Activated naive CD8-positive, alpha-beta T cell treated with anti-CD3 and anti-CD28 coated beads, Interleukin-2, amount 10 ng/mL, durations not matched to agents 7 days and 5 days (primary cell): ENCODE measurements at regions not wholly inside any gene's neighbourhood (a gene's known extent, or its start where the extent isn't known, plus 50 kb on each side); places are given as distances from the start of the nearest gene placed in this dataset.
"Not testable (repeated sequence)": the region's sequence is repeated elsewhere in the genome, so short reads cannot be mapped to it uniquely, and the experiment has no call there.

Experiments used
- ATAC-seq: fragments of 150-1000 bp; cut with Tn5 transposase; one replicate; pipeline ENCODE4 v1.10.0; 2021; ENCODE audit warnings: low read depth, moderate library complexity
- POLR2A ChIA-PET: fragments of 350-600 bp; sonication (Branson Sonifier 250); formaldehyde crosslinking; loops from one replicate; lab custom pipeline; 2021; ENCODE audit warnings: antibody characterized with exemption; lab: Charles Lee
- DNase-seq: peaks from one replicate; pipeline ENCODE4 v3.0.0; 2021
- H3K27ac Mint-ChIP-seq: one replicate; pipeline ENCODE4 v1.8.0; 2022; ENCODE audit warnings: mild to moderate bottlenecking, mixed read lengths
- H3K27me3 Mint-ChIP-seq: one replicate; pipeline ENCODE4 v1.8.0; 2022; ENCODE audit warnings: mild to moderate bottlenecking, moderate library complexity, mixed read lengths
- H3K36me3 Mint-ChIP-seq: one replicate; pipeline ENCODE4 v1.8.0; 2021; ENCODE audit warnings: mild to moderate bottlenecking, mixed read lengths
- H3K4me1 Mint-ChIP-seq: one replicate; pipeline ENCODE4 v1.8.0; 2021; ENCODE audit warnings: mixed read lengths
- H3K4me3 Mint-ChIP-seq: one replicate; pipeline ENCODE4 v1.8.0; 2022; ENCODE audit warnings: mild to moderate bottlenecking, moderate library complexity, mixed read lengths
- H3K9me3 Mint-ChIP-seq: one replicate; pipeline ENCODE4 v1.8.0; 2021; ENCODE audit warnings: mixed read lengths

DNA sequence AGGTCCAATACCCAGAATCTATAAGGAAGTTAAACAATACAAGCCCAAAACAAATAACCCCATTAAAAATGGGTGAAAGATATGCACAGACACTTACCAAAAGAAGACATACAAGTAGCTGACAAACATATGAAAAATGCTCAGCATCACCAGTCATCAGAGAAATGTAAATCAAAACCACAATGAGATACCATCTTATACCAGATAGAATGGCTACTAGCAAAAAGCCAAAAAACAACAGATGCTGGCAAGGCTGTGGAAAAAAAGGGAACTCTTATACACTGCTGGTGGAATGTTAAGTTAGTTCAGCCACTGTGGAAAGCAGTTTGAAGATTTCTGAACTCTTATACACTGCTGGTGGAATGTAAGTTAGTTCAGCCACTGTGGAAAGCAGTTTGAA, 331.1 kb downstream of the KIF20B start:
- H3K27ac Mint-ChIP-seq = no peak overlapping the region
- no peaks in the 10 kb centered on the region for H3K36me3 Mint-ChIP-seq
- H3K4me3 Mint-ChIP-seq = no peak overlapping the region
- ATAC-seq = no peak
- H3K9me3 Mint-ChIP-seq = peaks cover 3% of the 10 kb centered on the region
- H3K4me1 Mint-ChIP-seq = no peaks in the 10 kb centered on the region
- POLR2A ChIA-PET = no interaction called here
- H3K27me3 Mint-ChIP-seq = no peaks in the 10 kb centered on the region
- no peak for DNase-seq

DNA sequence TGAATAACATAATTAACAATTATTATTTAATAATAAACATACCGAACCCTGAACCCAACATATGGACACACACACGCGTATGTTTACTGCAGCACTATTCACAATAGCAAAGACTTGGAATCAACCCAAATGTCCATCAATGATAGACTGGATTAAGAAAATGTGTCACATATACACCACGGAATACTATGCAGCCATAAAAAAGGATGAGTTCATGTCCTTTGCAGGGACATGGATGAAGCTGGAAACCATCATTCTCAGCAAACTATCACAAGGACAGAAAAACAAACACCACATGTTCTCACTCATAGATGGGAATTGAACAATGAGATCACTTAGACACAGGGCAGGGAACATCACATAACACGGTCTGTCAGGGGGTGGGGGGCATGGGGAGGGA, 333.5 kb downstream of the KIF20B start:
- ATAC-seq, H3K27ac Mint-ChIP-seq, H3K4me3 Mint-ChIP-seq, H3K36me3 Mint-ChIP-seq, POLR2A ChIA-PET, H3K27me3 Mint-ChIP-seq, H3K4me1 Mint-ChIP-seq, DNase-seq, H3K9me3 Mint-ChIP-seq: not testable (repeated sequence)

DNA sequence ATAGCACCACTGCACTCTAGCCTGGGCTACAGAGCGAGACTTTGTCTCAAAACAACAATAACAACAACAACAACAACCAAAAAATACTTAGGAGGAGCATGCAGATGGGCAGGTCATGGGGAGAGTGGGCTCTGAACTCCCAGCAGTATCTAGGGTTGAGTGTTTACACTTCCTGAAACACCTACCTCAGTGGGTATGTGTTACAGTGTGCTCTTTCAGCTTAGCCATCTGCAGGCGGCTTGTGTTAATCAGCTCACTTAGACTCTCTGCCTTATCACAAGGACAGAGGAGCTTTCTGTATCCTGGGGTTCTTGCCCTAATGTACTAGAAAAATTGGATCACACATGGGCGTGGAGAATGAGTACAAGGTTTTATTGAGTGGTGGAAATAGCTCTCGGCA, 340.2 kb downstream of the KIF20B start:
- Mint-ChIP-seq H3K4me1 (no peaks in the 10 kb centered on the region), H3K9me3 (no peaks in the 10 kb centered on the region), H3K27me3 (peaks cover 5% of the 10 kb centered on the region), H3K36me3 (no peaks in the 10 kb centered on the region), H3K4me3 (no peak overlapping the region), H3K27ac (no peak overlapping the region)
- DNase-seq (no peak), ATAC-seq (no peak)
- POLR2A ChIA-PET = interaction anchor here (0.6 kb wide), 1 partner anchor 9 kb away, joined by 3 read pairs; no protein-coding TSS in a partner anchor

DNA sequence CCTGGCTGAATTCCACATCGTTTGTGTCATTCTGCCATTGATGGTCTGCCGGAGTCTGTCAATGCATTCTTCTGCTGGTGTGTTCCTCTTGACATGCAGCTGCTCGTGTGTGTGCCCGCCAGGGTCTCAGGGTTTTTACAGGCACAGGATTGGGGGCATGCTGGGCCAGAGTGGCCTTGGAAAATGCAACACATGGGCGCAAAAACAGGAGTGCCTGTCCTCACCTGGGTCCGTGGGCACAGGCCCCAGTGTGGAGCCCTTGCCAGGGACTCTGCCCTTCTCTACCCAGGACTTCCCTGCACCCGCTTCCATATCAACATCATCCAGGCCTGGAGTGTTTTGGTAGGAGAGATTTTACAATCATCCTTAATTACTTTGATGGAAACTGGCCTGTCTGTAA, 340.7 kb downstream of the KIF20B start:
- H3K4me3 Mint-ChIP-seq = no peak overlapping the region
- POLR2A ChIA-PET = interaction anchor here (0.6 kb wide), 1 partner anchor 8 kb away, joined by 3 read pairs; no protein-coding TSS in a partner anchor

DNA sequence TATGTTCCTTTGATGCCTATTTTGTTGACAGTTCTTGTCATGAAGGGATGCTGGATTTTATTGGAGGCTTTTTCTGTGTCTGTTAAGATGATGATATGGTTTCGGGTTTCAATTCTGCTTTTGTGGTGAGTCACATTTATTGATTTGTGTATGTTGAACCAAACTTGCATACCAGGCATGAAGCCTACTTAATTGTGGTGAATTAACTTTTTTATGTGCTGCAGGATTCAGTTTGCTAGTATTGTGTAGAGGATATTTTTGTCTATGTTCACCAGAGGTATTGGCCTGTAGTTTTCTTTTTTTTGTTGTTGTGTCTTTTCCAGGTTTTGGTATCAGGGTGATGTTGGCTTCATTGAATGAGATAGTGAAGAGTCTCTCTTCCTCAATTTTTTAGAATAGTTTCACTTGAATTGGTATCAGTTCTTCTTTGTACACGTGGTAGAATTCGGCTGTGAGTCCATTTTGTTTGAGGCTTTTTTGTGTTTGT, 345.9 kb downstream of the KIF20B start:
- DNase-seq (no peak), ATAC-seq (no peak)
- no peaks in the 10 kb centered on the region for H3K36me3 Mint-ChIP-seq
- H3K27ac Mint-ChIP-seq = no peak overlapping the region
- no peaks in the 10 kb centered on the region for H3K9me3 Mint-ChIP-seq
- H3K4me1 Mint-ChIP-seq = no peaks in the 10 kb centered on the region
- no peak overlapping the region for H3K4me3 Mint-ChIP-seq
- H3K27me3 Mint-ChIP-seq = peaks cover 3% of the 10 kb centered on the region
- POLR2A ChIA-PET = no interaction called here

More for the DNA sequence above, 340.7 kb downstream of the KIF20B start:
- peaks cover 5% of the 10 kb centered on the region for H3K27me3 Mint-ChIP-seq
- H3K36me3 Mint-ChIP-seq = no peaks in the 10 kb centered on the region
- ATAC-seq = no peak
- no peak for DNase-seq
- no peaks in the 10 kb centered on the region for H3K9me3 Mint-ChIP-seq
- no peaks in the 10 kb centered on the region for H3K4me1 Mint-ChIP-seq
- H3K27ac Mint-ChIP-seq = no peak overlapping the region

DNA sequence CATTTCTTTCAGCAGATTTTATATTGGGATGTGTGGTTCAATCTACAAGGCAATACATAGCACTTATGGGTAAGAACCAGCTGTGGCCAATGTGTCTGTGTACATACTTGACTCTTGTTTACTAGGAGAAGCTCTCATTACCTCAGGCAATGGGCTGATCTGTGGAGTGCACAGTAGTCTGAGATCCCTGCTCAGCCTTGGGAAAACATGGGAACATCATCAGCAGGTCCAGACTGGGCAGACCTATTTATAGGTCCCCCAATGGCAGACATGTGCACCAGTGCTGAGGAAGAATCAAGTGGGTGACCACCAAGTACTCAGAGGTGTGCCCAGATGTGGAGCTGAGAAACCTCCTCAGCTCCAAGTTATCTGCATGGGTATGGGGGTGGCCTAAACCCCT, 349.7 kb downstream of the KIF20B start:
- H3K4me1 Mint-ChIP-seq = no peaks in the 10 kb centered on the region
- H3K27me3 Mint-ChIP-seq = no peaks in the 10 kb centered on the region
- POLR2A ChIA-PET = interaction anchor here (0.7 kb wide), 1 partner anchor 9 kb away, joined by 3 read pairs; no protein-coding TSS in a partner anchor
- H3K9me3 Mint-ChIP-seq = peaks cover 2% of the 10 kb centered on the region
- no peak overlapping the region for H3K4me3 Mint-ChIP-seq
- DNase-seq (no peak), ATAC-seq (no peak)
- H3K27ac Mint-ChIP-seq = no peak overlapping the region
- no peaks in the 10 kb centered on the region for H3K36me3 Mint-ChIP-seq

DNA sequence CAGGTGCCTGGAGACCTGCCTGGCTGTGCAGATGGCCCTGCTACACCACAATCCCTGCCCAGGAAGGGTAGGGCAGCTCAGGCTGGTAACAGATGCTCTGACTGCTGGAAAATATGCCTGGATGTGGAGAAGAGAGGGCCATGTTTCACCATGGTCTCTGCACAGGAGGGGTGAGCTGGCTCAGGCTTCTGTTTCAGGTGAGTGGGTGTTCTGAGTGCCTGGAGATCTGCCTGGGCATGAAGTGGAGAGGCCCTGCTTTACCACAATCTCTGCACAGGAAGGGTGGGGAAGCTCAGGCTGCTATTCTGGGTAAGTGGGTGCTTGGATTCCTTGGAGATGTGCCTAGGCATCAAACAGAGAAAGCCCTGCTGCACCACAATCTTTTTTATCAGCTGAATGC, 350.1 kb downstream of the KIF20B start:
- Mint-ChIP-seq H3K4me3 (no peak overlapping the region), H3K27me3 (no peaks in the 10 kb centered on the region), H3K4me1 (no peaks in the 10 kb centered on the region), H3K36me3 (no peaks in the 10 kb centered on the region), H3K9me3 (peaks cover 2% of the 10 kb centered on the region), H3K27ac (no peak overlapping the region)
- POLR2A ChIA-PET = no interaction called here
- DNase-seq (no peak), ATAC-seq (no peak)

DNA sequence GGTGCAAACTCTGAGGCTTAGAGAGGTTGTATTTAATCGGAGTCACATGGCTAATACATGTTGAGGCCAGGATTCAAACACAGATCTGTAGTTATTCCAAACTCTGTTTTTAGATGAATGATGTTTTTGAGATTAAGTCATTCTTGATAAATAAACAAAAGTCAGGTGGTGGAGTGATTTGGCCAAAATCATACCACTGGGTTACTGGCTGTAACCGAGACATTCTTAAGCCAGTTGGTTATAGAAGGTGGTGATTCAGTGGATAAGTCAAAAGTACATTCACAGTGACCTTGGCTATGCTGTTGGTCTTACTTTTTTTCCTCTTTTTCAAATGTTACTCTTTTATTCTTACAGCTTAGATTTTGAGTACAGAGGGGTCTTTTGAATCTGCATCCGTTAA, 361.4 kb downstream of the KIF20B start:
- H3K4me3 Mint-ChIP-seq = no peak overlapping the region
- H3K9me3 Mint-ChIP-seq = no peaks in the 10 kb centered on the region
- no peaks in the 10 kb centered on the region for H3K4me1 Mint-ChIP-seq
- ATAC-seq (no peak), DNase-seq (no peak)
- H3K27ac Mint-ChIP-seq = no peak overlapping the region
- POLR2A ChIA-PET = no interaction called here
- no peaks in the 10 kb centered on the region for H3K36me3 Mint-ChIP-seq
- H3K27me3 Mint-ChIP-seq = no peaks in the 10 kb centered on the region

DNA sequence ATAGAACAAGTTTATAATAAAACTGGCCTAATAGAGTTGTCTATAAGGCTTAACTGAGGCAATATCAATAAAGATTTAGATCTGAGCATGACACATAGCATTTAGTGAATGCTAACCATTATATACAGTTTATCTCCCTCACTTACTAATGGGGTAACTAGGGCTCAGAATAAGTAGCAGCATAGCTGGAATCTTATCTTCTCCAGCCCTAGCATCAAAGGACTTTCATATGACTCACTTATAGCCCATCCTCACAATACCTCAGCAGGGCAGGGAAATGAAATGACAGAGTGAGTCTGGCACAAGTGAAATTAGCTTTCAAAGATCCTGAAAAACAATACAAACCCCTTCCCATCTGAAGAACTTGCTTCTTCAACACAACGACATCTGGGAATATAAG, 362.9 kb downstream of the KIF20B start:
- Mint-ChIP-seq H3K36me3 (no peaks in the 10 kb centered on the region), H3K27me3 (peaks cover 2% of the 10 kb centered on the region), H3K27ac (no peak overlapping the region), H3K9me3 (no peaks in the 10 kb centered on the region), H3K4me1 (no peaks in the 10 kb centered on the region), H3K4me3 (no peak overlapping the region)
- no peak for DNase-seq
- ATAC-seq = no peak
- POLR2A ChIA-PET = no interaction called here

DNA sequence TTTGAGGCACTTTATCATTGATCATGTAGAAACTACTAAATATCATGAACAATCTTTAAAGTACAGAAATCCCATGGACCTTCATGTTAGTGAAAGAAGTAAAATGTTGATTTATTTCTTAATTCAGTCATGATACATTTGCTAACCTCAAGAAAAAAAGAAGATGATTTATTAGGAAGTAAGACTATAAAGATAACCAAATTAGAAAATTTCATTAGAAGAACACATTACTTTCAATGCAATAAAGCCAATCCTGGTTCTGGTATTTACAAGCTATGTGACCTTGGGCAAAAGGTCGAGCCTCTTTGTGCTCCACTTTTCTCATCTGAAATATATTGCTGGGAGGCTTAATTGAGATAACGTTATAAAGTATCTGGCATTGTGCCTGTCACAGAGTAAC, 365.0 kb downstream of the KIF20B start:
- H3K27ac Mint-ChIP-seq = no peak overlapping the region
- POLR2A ChIA-PET = no interaction called here
- no peaks in the 10 kb centered on the region for H3K9me3 Mint-ChIP-seq
- peaks cover 4% of the 10 kb centered on the region for H3K27me3 Mint-ChIP-seq
- ATAC-seq = no peak
- H3K36me3 Mint-ChIP-seq = no peaks in the 10 kb centered on the region
- no peak overlapping the region for H3K4me3 Mint-ChIP-seq
- DNase-seq = no peak
- no peaks in the 10 kb centered on the region for H3K4me1 Mint-ChIP-seq

DNA sequence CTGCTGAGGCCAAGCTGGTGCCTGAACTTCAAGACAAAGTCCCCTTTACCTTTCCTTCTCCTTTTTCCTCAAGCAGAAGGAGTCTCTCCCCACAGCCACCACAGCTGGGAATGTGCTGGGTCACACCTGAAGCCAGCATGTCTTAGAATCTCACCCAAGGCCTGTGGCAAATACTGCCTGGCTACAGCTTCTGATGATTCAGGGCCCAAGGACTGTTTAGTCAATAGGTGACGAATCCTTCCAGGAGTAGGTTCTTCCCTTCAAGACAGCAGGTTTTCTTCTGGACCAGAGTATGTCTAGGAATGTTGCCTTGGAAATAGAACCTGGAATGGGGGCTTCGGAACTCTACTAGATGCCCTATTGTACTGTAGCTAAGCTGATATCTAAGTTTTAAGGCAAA, 374.6 kb downstream of the KIF20B start:
- H3K36me3 Mint-ChIP-seq = no peaks in the 10 kb centered on the region
- no peaks in the 10 kb centered on the region for H3K9me3 Mint-ChIP-seq
- H3K4me3 Mint-ChIP-seq = no peak overlapping the region
- H3K27me3 Mint-ChIP-seq = no peaks in the 10 kb centered on the region
- ATAC-seq = no peak
- POLR2A ChIA-PET = no interaction called here
- no peak overlapping the region for H3K27ac Mint-ChIP-seq
- no peak for DNase-seq
- no peaks in the 10 kb centered on the region for H3K4me1 Mint-ChIP-seq

DNA sequence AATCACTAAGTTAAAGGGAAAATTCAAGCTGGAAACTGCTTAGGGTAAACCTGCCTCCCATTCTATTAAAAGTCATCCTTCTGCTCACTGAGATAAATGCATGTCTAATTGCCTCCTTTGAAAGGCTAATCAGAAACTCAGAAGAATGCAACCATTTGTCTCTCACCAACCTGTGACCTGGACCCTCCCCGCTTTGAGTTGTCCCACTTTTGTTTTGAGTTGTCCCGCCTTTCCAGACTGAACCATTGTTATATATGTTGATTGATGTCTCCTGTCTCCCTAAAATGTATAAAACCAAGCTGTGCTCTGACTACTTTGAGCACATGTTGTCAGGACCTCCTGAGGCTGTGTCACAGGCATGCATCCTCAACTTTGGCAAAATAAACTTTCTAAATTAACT, 378.4 kb downstream of the KIF20B start:
- H3K9me3 Mint-ChIP-seq = no peaks in the 10 kb centered on the region
- H3K27me3 Mint-ChIP-seq = no peaks in the 10 kb centered on the region
- DNase-seq (no peak), ATAC-seq (no peak)
- H3K4me1 Mint-ChIP-seq = no peaks in the 10 kb centered on the region
- POLR2A ChIA-PET = no interaction called here
- H3K27ac Mint-ChIP-seq = no peak overlapping the region
- H3K36me3 Mint-ChIP-seq = no peaks in the 10 kb centered on the region
- H3K4me3 Mint-ChIP-seq = no peak overlapping the region

DNA sequence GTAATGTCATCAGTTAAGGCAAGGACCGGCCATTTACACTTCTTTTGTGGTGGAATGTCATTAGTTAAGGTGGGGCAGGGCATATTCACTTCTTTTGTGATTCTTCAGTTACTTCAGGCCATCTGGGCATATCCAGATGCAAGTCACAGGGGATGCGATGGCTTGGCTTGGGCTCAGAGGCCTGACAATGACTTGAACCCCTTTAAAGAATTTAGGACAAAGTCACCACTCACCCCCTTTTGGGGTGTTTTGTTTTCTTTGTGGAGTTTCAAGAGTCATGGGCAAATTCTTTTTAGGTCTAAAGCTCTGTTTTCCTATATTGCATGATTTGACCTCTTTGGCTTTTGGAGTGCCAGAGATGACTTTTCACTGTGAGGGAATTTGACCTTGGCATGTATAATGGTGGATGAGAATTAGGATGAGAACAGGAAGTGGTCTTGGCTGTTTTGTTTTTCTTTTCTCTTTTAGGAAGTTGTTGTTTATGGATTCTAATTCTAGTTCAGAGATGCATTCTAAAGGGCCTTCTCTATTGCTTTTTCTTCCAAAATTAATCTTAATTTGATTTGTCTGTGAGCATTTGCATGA, 385.3 kb downstream of the KIF20B start:
- H3K27me3 Mint-ChIP-seq, H3K9me3 Mint-ChIP-seq, DNase-seq, ATAC-seq, H3K4me1 Mint-ChIP-seq, POLR2A ChIA-PET, H3K27ac Mint-ChIP-seq, H3K4me3 Mint-ChIP-seq, H3K36me3 Mint-ChIP-seq: not testable (repeated sequence)

DNA sequence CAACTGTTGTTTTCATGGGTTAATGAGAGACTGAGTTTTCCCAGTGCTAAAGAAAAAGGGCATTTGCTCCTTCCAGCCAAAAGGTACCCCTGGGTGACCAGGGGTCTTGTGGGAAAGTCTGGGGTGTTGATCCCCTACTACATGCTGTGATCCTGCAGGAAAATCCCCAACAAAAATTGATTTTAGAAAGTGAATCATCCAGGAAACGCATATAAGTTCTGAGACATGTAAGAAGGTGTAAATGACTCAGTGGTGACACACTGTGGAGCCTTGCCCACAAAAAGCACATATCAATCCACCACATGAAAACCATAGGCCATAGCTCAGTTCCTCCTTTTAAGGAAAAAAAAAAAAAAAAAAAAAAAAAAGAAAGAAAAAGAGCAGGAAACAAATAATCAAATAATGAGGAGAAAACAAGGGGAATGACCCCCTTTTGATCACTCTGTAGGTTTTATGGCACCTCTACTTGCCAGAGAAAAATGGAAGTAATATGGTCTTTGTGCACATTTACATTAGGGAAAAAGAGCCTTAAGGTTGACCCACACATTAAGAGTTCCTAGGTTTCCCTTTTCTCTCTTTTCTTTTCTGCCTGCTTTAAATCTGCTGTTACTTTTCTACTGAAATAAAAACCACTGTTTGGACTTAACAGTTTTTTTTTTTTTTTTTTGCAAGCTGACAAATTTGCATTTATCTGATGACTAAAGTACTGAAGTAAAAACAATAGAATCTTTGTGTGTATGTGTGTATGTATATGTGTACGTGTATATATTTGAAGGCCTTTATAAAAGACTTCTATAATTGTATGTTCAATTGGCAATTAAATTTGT, 386.0 kb downstream of the KIF20B start:
- Mint-ChIP-seq H3K4me3 (no peak overlapping the region), H3K9me3 (no peaks in the 10 kb centered on the region), H3K27me3 (peaks cover 2% of the 10 kb centered on the region), H3K27ac (no peak overlapping the region), H3K36me3 (no peaks in the 10 kb centered on the region), H3K4me1 (peaks cover 5% of the 10 kb centered on the region)
- ATAC-seq (peak; percentile 80), DNase-seq (no peak)
- POLR2A ChIA-PET = no interaction called here
